Suprapubic skin (tissue), 3 donors: ENCODE measurements at regions not wholly inside any gene's neighbourhood (a gene's known extent, or its start where the extent isn't known, plus 50 kb on each side); places are given as distances from the start of the nearest gene placed in this dataset.

Source experiments
- CTCF ChIP-seq, 2 donors: fragments of 200-600 bp in 1 of 2; fragments of 450-650 bp in 1 of 2; sonication (generic) in 1 of 2; IDR thresholded peaks; one replicate each; pipeline ENCODE4 v1.5.1; 2016 to 2019; ENCODE audit warnings: antibody characterized with exemption in 2 of 2, mild to moderate bottlenecking in 1 of 2, moderate library complexity in 1 of 2
- POLR2A ChIP-seq, 2 donors: fragments of 450-650 bp; IDR thresholded peaks; one replicate each; pipeline ENCODE4 v1.6.1; 2017; ENCODE audit warnings: antibody characterized with exemption in 2 of 2, mild to moderate bottlenecking in 2 of 2, moderate library complexity in 2 of 2

- TF ChIP-seq CTCF (IDR thresholded peaks at IDR 0.05) (no peak), POLR2A (IDR thresholded peaks at IDR 0.05) (no peak)
Observed at GRCh38 chr6:47426524-47427302, 50.9 kb upstream of the CD2AP start.
